MM.1S (cell line): ENCODE measurements at regions not wholly inside any gene's neighbourhood (a gene's known extent, or its start where the extent isn't known, plus 50 kb on each side); places are given as distances from the start of the nearest gene placed in this dataset.
"Not testable (repeated sequence)": the region's sequence is repeated elsewhere in the genome, so short reads cannot be mapped to it uniquely, and the experiment has no call there.

Source experiments
- DNase-seq: peaks from one replicate; pipeline ENCODE4 v3.0.0-alpha.2; 2015
- H2AFZ ChIP-seq: fragments of 300-600 bp; sonication (generic); 2 replicates; pipeline ENCODE4 v1.6.0; 2016; ENCODE audit warnings: antibody characterized with exemption, low read length
- H3F3A ChIP-seq: fragments of 300-600 bp; sonication (generic); 2 replicates; pipeline ENCODE4 v1.6.1; 2016; ENCODE audit warnings: mild to moderate bottlenecking, antibody characterized with exemption, low read length, moderate library complexity, mixed read lengths; ENCODE audit not compliant: insufficient read depth
- H3K27ac ChIP-seq: fragments of 300-600 bp; sonication (generic); 2 replicates; pipeline ENCODE4 v1.5.1; 2016; ENCODE audit warnings: mild to moderate bottlenecking, low read length
- H3K27me3 ChIP-seq: fragments of 300-600 bp; sonication (generic); replicated peaks from 2 replicates; pipeline ENCODE4 v1.6.0; 2016; ENCODE audit warnings: low read length; ENCODE audit not compliant: insufficient read depth
- H3K36me3 ChIP-seq: fragments of 300-600 bp; sonication (generic); replicated peaks from 2 replicates; pipeline ENCODE4 v1.6.1; 2016; ENCODE audit warnings: mild to moderate bottlenecking, low read length, mixed read lengths; ENCODE audit not compliant: insufficient read depth
- H3K4me1 ChIP-seq: fragments of 300-600 bp; sonication (generic); 2 replicates; pipeline ENCODE4 v1.6.1; 2016; ENCODE audit warnings: low read length, mixed read lengths
- H3K4me2 ChIP-seq: fragments of 300-600 bp; sonication (generic); 2 replicates; pipeline ENCODE4 v1.6.0; 2016; ENCODE audit warnings: low read depth, low read length
- H3K4me3 ChIP-seq: fragments of 300-600 bp; sonication (generic); 2 replicates; pipeline ENCODE4 v1.5.1; 2016; ENCODE audit warnings: low read length, mixed read lengths
- H3K79me2 ChIP-seq: fragments of 300-600 bp; sonication (generic); 2 replicates; pipeline ENCODE4 v1.6.1; 2016; ENCODE audit warnings: mixed run types, low read length, mixed read lengths
- H3K9ac ChIP-seq: fragments of 300-600 bp; sonication (generic); 2 replicates; pipeline ENCODE4 v1.6.1; 2016; ENCODE audit warnings: low read length, mixed read lengths
- H3K9me2 ChIP-seq: fragments of 300-600 bp; sonication (generic); replicated peaks from 2 replicates; pipeline ENCODE4 v1.6.1; 2016; ENCODE audit warnings: mild to moderate bottlenecking, low read length, mixed read lengths; ENCODE audit not compliant: insufficient read depth
- H3K9me3 ChIP-seq: fragments of 300-600 bp; sonication (generic); replicated peaks from 2 replicates; pipeline ENCODE4 v1.6.1; 2016; ENCODE audit warnings: mild to moderate bottlenecking, low read length, mixed read lengths; ENCODE audit not compliant: insufficient read depth
- H4K20me1 ChIP-seq: fragments of 300-600 bp; sonication (generic); 2 replicates; pipeline ENCODE4 v1.6.1; 2016; ENCODE audit warnings: mild to moderate bottlenecking, low read length, moderate library complexity, mixed read lengths; ENCODE audit not compliant: insufficient read depth
- EZH2 ChIP-seq: fragments of 300-600 bp; sonication (generic); optimal IDR thresholded peaks from 2 replicates; pipeline ENCODE3; 2017; ENCODE audit warnings: low read depth, mild to moderate bottlenecking, antibody characterized with exemption, low read length, mixed read lengths
- EZH2phosphoT487 ChIP-seq: fragments of 300-600 bp; sonication (generic); IDR thresholded peaks from 2 replicates; pipeline ENCODE4 v1.6.1; 2018; ENCODE audit warnings: antibody characterized with exemption, low read length
- TF ChIP-seq, protein P1 (sequence below): fragments of 300-600 bp; sonication (generic); IDR thresholded peaks from 2 replicates; pipeline ENCODE4 v1.5.1; 2016; ENCODE audit warnings: antibody characterized with exemption, low read length, mixed read lengths

DNA sequence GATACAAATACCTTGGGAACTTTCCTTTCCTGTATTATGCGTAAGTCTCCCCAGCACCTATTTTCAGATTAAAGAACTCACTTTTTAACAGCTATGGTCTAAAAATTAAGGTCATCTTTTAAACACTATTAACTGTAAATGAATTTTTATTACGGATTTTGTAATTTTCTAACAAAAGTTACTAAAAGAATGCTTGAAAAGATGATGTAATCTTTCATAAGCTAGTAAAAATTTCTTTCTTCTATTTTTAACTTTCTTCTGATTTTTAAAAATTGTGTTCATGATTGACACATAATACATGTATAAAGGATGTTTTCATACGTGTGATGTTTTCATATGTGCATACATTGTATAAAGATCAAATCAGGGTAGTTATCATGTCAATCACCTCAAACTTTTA is 291.2 kb upstream of the MBL2 start:
- no peaks in the 10 kb centered on the region for H3F3A ChIP-seq
- H3K36me3 ChIP-seq = no peaks in the 10 kb centered on the region
- H3K27me3 ChIP-seq = no peaks in the 10 kb centered on the region
- H2AFZ ChIP-seq = no peak overlapping the region
- no peaks in the 10 kb centered on the region for H4K20me1 ChIP-seq
- TF ChIP-seq EZH2phosphoT487 = no peak
- TF ChIP-seq, protein P1, sequence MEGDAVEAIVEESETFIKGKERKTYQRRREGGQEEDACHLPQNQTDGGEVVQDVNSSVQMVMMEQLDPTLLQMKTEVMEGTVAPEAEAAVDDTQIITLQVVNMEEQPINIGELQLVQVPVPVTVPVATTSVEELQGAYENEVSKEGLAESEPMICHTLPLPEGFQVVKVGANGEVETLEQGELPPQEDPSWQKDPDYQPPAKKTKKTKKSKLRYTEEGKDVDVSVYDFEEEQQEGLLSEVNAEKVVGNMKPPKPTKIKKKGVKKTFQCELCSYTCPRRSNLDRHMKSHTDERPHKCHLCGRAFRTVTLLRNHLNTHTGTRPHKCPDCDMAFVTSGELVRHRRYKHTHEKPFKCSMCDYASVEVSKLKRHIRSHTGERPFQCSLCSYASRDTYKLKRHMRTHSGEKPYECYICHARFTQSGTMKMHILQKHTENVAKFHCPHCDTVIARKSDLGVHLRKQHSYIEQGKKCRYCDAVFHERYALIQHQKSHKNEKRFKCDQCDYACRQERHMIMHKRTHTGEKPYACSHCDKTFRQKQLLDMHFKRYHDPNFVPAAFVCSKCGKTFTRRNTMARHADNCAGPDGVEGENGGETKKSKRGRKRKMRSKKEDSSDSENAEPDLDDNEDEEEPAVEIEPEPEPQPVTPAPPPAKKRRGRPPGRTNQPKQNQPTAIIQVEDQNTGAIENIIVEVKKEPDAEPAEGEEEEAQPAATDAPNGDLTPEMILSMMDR = no peak
- TF ChIP-seq EZH2 = no peak
- H3K4me1 ChIP-seq = no peaks in the 10 kb centered on the region
- no peak overlapping the region for H3K4me3 ChIP-seq
- H3K9me2 ChIP-seq = no peaks in the 10 kb centered on the region
- H3K79me2 ChIP-seq = no peaks in the 10 kb centered on the region
- H3K9ac ChIP-seq = no peak overlapping the region
- DNase-seq = no peak
- no peak overlapping the region for H3K4me2 ChIP-seq
- H3K9me3 ChIP-seq = no peaks in the 10 kb centered on the region
- no peak overlapping the region for H3K27ac ChIP-seq

DNA sequence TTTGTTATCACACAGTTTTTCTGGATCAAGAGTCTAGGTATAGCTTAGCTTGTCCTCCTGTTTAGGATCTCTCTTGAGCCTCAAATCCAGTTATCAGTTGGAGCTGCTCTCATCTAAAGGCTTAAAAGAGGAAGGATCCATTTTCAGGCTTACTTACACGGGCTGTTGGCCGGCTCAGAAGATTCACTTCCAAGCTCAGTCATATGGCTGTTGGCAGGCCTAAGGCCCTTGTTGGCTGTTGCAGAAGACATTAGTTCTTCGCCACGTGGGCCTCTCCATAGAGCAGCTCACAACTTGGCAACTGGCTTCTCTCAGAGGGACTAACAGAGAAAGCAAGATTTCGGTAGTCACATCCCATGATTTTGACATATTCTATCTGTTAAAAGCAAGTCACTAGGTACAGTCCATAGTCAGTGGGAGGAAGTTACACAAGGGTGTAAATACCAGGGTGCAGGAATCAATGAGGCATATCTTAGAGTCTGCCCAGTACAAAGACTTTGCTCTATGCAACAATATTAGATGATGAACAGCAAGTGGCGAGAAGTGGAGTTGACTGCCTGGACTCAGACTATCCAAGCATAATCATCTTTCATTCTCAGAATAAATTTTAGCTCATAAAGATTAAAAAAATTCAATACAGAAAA is 280.1 kb upstream of the MBL2 start:
- Histone ChIP-seq H3K27me3 (no peaks in the 10 kb centered on the region), H3K27ac (no peak overlapping the region), H3K4me1 (no peaks in the 10 kb centered on the region), H3K9ac (no peak overlapping the region), H3K9me3 (no peaks in the 10 kb centered on the region), H2AFZ (no peak overlapping the region), H3K79me2 (no peaks in the 10 kb centered on the region), H3K36me3 (no peaks in the 10 kb centered on the region), H3K9me2 (no peaks in the 10 kb centered on the region), H3K4me2 (no peak overlapping the region), H3F3A (no peaks in the 10 kb centered on the region), H3K4me3 (no peak overlapping the region), H4K20me1 (no peaks in the 10 kb centered on the region)
- DNase-seq = no peak
- TF ChIP-seq EZH2phosphoT487 (no peak), EZH2 (no peak)
- TF ChIP-seq, protein P1 = no peak

DNA sequence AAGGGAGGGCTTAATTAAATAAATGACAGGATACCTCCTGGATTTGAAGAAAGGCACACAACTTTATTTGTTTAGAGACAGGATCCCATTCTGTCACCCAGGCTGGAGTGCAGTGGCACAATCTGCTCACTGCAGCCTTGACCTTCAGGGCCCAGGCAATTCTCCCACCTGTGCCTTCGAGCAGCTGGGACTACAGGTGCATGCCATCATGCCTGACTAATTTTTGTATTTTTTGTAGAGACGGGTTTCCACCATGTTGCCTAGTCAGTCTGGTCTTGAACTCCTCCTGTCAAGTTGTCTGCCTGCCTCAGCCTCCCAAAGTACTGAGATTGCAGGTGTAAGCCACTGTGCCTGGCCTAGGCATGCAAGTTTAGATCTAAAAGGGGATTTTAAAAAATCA is 272.7 kb upstream of the MBL2 start:
- no peak for DNase-seq
- H2AFZ ChIP-seq = no peak overlapping the region
- H3K4me3 ChIP-seq = no peak overlapping the region
- no peaks in the 10 kb centered on the region for H4K20me1 ChIP-seq
- H3K4me1 ChIP-seq = no peaks in the 10 kb centered on the region
- no peaks in the 10 kb centered on the region for H3F3A ChIP-seq
- H3K79me2 ChIP-seq = no peaks in the 10 kb centered on the region
- H3K9me3 ChIP-seq = no peaks in the 10 kb centered on the region
- H3K27ac ChIP-seq = no peak overlapping the region
- no peaks in the 10 kb centered on the region for H3K9me2 ChIP-seq
- no peak overlapping the region for H3K4me2 ChIP-seq
- no peaks in the 10 kb centered on the region for H3K27me3 ChIP-seq
- no peak overlapping the region for H3K9ac ChIP-seq
- no peak for TF ChIP-seq EZH2phosphoT487
- no peak for TF ChIP-seq EZH2
- TF ChIP-seq, protein P1 = no peak
- H3K36me3 ChIP-seq = no peaks in the 10 kb centered on the region

DNA sequence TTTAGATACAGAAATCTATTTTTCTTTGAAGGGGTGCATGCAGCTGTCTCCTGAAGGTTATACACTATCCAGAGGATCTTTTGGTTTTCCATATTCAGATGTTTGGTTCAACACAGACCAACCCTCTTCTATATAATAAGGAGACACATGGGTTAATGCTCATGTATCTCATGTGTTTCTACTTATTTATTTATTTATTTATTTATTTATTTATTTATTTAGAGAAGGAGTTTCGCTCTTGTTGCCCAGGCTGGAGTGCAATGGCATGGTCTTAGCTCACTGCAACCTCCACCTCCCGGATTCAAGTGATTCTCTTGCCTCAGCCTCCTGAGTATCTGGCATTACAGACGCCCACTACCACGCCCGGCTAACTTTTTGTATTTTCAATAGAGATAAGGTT is 263.2 kb upstream of the MBL2 start:
- not testable (repeated sequence) for H3K79me2 ChIP-seq, DNase-seq

More for the DNA sequence above, 263.2 kb upstream of the MBL2 start:
- not testable (repeated sequence) for H3K9me3 ChIP-seq, H2AFZ ChIP-seq, H3K4me2 ChIP-seq, H3K4me1 ChIP-seq, H3K9ac ChIP-seq, H3K27ac ChIP-seq, H3K27me3 ChIP-seq, H3F3A ChIP-seq, H3K9me2 ChIP-seq, H3K36me3 ChIP-seq, H4K20me1 ChIP-seq, H3K4me3 ChIP-seq
